ENCODE measurements at regions not wholly inside any gene's neighbourhood (a gene's known extent, or its start where the extent isn't known, plus 50 kb on each side); places are given as distances from the start of the nearest gene placed in this dataset.

- TF ChIP-seq CTCF (IDR thresholded peaks at IDR 0.05; ENCODE audit: insufficient read depth, low read length, poor library complexity, severe bottlenecking) = no peak
- no peaks in the 10 kb centered on the region for H3K36me3 ChIP-seq (ENCODE audit: control insufficient read depth, insufficient read depth, low read length)
- H3K27me3 ChIP-seq (replicated peaks; ENCODE audit: control insufficient read depth, insufficient read depth, low read length) = no peaks in the 10 kb centered on the region; the same call in 1 of the 2 replicates
- H3K4me3 ChIP-seq (replicated peaks; ENCODE audit: low read depth, low read length) = no peak overlapping the region
- DNase-seq (ENCODE audit: extremely low read depth, insufficient read length) = no peak
These were observed 312.7 kb upstream of the USP24 start for GRCh38 chr1:55527831-55528230.

DNA sequence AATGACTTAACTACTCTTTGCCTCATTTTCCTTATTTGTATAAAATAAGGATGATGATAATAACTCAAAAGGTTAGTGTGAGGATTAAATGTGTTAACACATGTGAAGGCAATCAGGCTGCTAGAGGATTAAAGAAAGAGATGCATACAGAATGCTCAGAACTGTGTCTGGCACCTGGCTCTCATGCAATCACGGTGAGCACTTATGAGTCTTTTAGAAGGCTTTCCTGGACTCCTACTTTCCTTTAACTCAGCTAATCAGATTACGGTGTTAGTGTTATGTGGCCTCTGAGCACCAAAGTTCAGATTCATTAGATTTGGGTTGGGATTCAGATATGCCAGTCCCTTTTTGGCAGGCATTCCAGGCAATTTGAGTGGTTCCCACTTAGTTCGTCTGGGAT is 311.6 kb upstream of the USP24 start:
- TF ChIP-seq CTCF (IDR thresholded peaks at IDR 0.05; ENCODE audit: insufficient read depth, low read length, poor library complexity, severe bottlenecking) = no peak
- Histone ChIP-seq H3K27me3 (replicated peaks; ENCODE audit: control insufficient read depth, insufficient read depth, low read length) (no peaks in the 10 kb centered on the region; the same call in 1 of the 2 replicates), H3K36me3 (ENCODE audit: control insufficient read depth, insufficient read depth, low read length) (no peaks in the 10 kb centered on the region), H3K4me3 (replicated peaks; ENCODE audit: low read depth, low read length) (no peak overlapping the region)
- no peak for DNase-seq (ENCODE audit: extremely low read depth, insufficient read length)

DNA sequence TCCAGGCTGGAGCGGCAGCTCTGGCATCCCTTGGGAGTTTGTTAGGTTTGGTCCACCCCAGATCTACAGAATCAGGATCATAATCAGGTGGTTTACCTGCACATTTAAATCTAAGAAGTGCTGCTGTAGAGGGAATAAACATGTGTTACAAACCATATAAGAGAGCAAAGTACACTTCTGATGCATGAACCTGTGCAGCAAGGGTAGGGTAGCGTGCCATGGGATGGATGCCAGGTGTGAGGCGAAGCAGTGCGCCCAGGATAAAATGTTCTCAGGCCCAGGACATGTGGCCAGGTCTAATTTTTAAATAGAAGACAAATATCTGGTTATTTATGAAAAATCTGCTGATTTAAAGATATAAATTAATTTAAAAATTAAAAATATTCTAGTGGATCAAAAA is 308.8 kb upstream of the USP24 start:
- no peaks in the 10 kb centered on the region for H3K36me3 ChIP-seq (ENCODE audit: control insufficient read depth, insufficient read depth, low read length)
- TF ChIP-seq CTCF (IDR thresholded peaks at IDR 0.05; ENCODE audit: insufficient read depth, low read length, poor library complexity, severe bottlenecking) = no peak
- DNase-seq (ENCODE audit: extremely low read depth, insufficient read length) = no peak
- no peaks in the 10 kb centered on the region; the same call in 1 of the 2 replicates for H3K27me3 ChIP-seq (replicated peaks; ENCODE audit: control insufficient read depth, insufficient read depth, low read length)
- H3K4me3 ChIP-seq (replicated peaks; ENCODE audit: low read depth, low read length) = no peak overlapping the region

DNA sequence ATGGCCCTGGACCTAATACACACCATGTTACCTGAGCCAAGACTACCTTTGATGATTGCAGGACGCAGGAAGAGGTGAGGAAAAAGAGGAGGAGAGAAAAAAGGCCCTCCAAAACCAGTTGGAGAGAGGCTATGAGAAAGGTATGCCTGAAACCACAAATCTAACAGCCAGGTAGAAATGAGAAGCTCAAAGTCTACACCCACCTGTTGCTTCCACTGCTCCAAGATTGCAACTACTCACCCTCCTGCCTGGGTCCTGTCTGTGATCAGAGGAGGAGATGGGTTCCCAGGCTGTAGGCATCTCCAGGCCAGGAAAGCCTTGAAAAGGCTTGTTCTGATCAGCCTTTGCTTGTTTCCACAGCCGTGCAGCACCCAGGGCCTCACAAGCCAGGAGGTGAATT is 307.8 kb upstream of the USP24 start:
- Histone ChIP-seq H3K36me3 (ENCODE audit: control insufficient read depth, insufficient read depth, low read length) (no peaks in the 10 kb centered on the region), H3K27me3 (replicated peaks; ENCODE audit: control insufficient read depth, insufficient read depth, low read length) (no peaks in the 10 kb centered on the region; the same call in 1 of the 2 replicates), H3K4me3 (replicated peaks; ENCODE audit: low read depth, low read length) (no peak overlapping the region)
- TF ChIP-seq CTCF (IDR thresholded peaks at IDR 0.05; ENCODE audit: insufficient read depth, low read length, poor library complexity, severe bottlenecking) = no peak
- no peak for DNase-seq (ENCODE audit: extremely low read depth, insufficient read length)

DNA sequence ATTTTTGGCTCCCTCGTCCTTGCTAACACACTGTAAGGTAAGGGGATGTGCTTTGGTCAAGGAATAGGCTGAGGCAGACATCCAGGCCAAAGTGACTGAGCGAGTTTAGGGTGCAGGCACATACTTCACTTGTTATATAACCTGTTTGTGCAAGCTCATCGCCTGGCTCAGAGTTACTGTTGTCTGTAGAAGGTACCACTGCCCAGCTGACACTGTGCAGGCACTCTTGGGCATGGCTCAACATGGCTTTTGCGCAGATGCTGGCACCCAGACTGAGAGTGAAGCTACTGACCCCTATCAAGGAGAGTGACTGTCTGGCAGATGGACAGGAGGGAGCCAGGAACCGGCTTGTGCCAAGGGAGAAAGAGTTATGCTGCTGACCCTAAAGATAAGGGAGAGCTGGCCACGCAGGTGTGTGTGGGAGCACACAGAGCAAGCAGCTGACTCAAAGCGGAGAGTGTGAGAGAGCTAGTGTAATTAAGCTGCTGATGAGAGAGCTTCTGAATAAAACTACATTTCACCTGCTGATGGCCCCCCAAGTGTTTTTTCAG is 307.3 kb upstream of the USP24 start:
- Histone ChIP-seq H3K4me3 (replicated peaks; ENCODE audit: low read depth, low read length) (no peak overlapping the region), H3K36me3 (ENCODE audit: control insufficient read depth, insufficient read depth, low read length) (no peaks in the 10 kb centered on the region), H3K27me3 (replicated peaks; ENCODE audit: control insufficient read depth, insufficient read depth, low read length) (no peaks in the 10 kb centered on the region)
- DNase-seq (ENCODE audit: extremely low read depth, insufficient read length) = no peak
- no peak for TF ChIP-seq CTCF (IDR thresholded peaks at IDR 0.05; ENCODE audit: insufficient read depth, low read length, poor library complexity, severe bottlenecking)

GRCh38 chr1:55520861-55521260 is 305.7 kb upstream of the USP24 start:
- Histone ChIP-seq H3K36me3 (ENCODE audit: control insufficient read depth, insufficient read depth, low read length) (no peaks in the 10 kb centered on the region), H3K27me3 (replicated peaks; ENCODE audit: control insufficient read depth, insufficient read depth, low read length) (no peaks in the 10 kb centered on the region), H3K4me3 (replicated peaks; ENCODE audit: low read depth, low read length) (no peak overlapping the region)
- TF ChIP-seq CTCF (IDR thresholded peaks at IDR 0.05; ENCODE audit: insufficient read depth, low read length, poor library complexity, severe bottlenecking) = no peak
- no peak for DNase-seq (ENCODE audit: extremely low read depth, insufficient read length)

Data from GM06990 (cell line).